VCaP (cell line): ENCODE measurements at regions not wholly inside any gene's neighbourhood (a gene's known extent, or its start where the extent isn't known, plus 50 kb on each side); places are given as distances from the start of the nearest gene placed in this dataset.

Experiments used
- H3K27ac ChIP-seq: fragments of 450-650 bp; 2 replicates; pipeline ENCODE4 v1.5.1; 2017
- CTCF ChIP-seq: fragments of 450-650 bp; conservative IDR thresholded peaks from 2 replicates; pipeline ENCODE4 v1.5.1; 2017; ENCODE audit warnings: mild to moderate bottlenecking, moderate library complexity

DNA sequence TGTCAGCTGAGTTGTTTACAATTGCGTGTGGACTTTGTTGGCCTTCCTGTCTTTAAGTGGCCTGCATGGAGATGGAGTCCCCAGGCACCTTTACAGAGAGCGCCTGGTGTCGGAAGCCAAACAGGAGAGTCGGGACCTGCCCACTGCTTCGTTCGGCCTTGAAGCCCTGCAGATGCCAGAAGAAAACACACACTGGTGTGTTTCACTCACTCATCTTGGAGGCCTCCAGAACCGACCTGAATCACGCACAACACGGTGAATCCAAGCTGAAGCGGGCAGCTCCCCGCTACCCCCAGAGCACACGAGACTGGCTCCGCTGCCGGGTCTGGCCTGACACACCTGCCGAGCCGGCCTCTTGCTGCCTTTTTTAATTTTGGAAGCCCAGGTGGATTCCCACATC is 419.4 kb upstream of the IRX4 start:
- no peak for TF ChIP-seq CTCF
- H3K27ac ChIP-seq = no peak overlapping the region

DNA sequence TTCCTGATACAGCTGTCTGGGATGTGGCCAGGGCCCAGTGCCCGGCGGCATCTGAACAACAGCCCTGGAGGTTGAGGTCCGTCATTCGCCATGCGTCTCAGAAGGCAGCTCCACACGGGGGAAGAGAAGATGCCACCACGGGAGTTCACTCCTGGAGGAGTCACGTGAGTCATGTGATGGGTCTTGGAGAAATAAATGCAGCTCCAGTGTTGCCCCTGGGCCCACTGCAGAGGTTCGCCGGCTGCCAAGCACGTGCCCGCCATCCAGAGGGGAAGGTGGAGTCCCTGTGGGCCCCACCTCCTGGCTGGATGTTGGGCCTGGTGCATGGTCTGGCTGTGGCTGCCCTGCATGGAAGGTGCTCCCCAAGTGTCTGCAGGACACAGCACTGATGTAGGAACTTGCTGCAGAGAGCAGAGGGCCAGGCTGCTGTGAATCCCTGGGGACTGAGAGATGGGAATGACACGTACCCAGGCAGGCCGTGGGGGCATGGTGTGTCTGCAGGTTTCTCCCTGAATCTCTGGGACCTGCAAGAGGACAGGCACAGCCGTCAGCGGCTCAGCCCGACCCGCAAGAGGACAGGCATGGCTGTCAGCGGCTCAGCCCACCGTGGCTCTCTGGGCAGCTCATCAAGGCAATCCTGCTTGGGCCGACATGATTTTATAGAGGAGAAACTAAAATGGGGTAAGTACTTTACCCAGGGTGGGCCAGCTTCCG is 418.3 kb upstream of the IRX4 start:
- no peak overlapping the region for H3K27ac ChIP-seq
- no peak for TF ChIP-seq CTCF

GRCh38 chr5:2300421-2300820 is 417.7 kb upstream of the IRX4 start:
- H3K27ac ChIP-seq = no peak overlapping the region
- TF ChIP-seq CTCF = no peak

DNA sequence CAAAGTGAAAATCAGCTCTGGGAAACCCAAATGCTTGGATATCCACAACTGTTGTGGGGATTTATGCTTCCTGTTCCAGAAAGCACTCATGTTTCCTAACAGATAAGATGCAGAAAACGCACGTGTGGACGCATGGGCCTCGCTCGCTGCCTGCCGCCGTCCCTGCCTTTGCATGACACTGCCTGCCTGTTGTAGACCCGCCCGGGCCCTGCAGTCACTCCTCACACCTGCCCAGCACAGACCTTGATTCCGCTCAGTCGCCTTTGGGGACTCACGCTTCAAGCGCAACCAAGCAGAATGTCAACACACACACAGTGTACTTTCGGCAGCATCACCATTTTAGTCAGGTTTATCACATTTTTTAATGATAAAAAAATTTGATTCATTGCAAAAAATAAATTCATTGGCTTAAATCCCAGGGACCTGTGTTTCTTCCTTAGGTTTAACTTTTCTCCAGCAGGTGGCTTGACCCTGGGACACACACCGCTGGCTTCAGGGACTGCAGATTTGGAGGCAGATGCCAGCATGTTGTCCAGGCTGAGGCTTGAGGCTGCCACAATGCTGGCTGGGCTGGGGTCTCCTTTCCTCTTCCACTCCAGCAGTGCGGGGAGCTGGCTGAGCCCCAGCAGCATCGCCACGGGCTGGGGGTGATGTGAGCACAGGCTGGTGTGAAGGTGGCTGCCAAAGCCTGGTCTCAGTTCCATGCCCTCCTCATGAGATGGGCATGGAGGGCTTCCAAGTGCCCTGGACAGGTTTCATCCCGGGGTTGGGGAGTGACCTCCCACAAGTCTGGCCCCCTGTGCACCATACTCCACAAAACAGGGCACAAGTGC is 416.9 kb upstream of the IRX4 start:
- H3K27ac ChIP-seq = no peak overlapping the region
- no peak; the same call in 1 of the 2 replicates for TF ChIP-seq CTCF

DNA sequence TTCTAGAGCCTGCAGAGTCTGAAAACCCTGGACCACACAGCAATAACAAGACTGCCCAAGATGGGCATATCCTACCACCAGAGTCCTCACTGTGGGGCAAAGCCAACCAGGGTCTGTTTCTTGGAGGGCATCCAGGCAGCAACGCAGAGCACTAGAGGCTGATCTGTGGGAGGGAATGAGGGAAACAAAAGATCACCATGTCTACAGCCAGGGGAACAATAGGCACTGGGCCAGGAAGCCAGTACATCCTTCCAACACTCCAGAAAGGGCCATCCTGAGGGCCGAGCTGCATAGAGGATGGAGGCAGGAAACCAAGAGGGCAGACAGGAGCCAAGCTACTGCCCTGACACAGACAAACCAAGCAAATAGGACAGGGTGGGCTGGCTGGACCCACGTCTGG is 416.1 kb upstream of the IRX4 start:
- H3K27ac ChIP-seq = no peak overlapping the region
- no peak for TF ChIP-seq CTCF

- no peak for TF ChIP-seq CTCF
- no peak overlapping the region for H3K27ac ChIP-seq
Observed at GRCh38 chr5:2297991-2298390, 415.3 kb upstream of the IRX4 start.

- H3K27ac ChIP-seq = no peak overlapping the region
- no peak for TF ChIP-seq CTCF
Observed at GRCh38 chr5:2295476-2295875, 412.8 kb upstream of the IRX4 start.
